NT2/D1 (cell line): ENCODE measurements at regions not wholly inside any gene's neighbourhood (a gene's known extent, or its start where the extent isn't known, plus 50 kb on each side); places are given as distances from the start of the nearest gene placed in this dataset.

Source experiments
- DNase-seq: peaks from one replicate; pipeline ENCODE4 v3.0.0-alpha.2; 2011; ENCODE audit warnings: low read depth, low spot score
- H3K27me3 ChIP-seq: 2 replicates; pipeline ENCODE4 v1.6.0; 2011; ENCODE audit warnings: mild to moderate bottlenecking; ENCODE audit not compliant: insufficient read length, insufficient read depth
- H3K36me3 ChIP-seq: 2 replicates; pipeline ENCODE4 v1.6.1; 2011; ENCODE audit warnings: mild to moderate bottlenecking, low read length, mixed read lengths; ENCODE audit not compliant: insufficient read depth, insufficient read length
- H3K4me1 ChIP-seq: 2 replicates; pipeline ENCODE4 v1.5.1; 2011; ENCODE audit not compliant: insufficient read depth, insufficient read length
- H3K4me3 ChIP-seq: 2 replicates; pipeline ENCODE4 v1.5.1; 2011; ENCODE audit warnings: low read depth; ENCODE audit not compliant: insufficient read length
- H3K9ac ChIP-seq: 2 replicates; pipeline ENCODE4 v1.6.0; 2011; ENCODE audit warnings: low read depth; ENCODE audit not compliant: insufficient read length
- H3K9me3 ChIP-seq: 2 replicates; pipeline ENCODE4 v1.5.1; 2011; ENCODE audit warnings: mild to moderate bottlenecking, low read length; ENCODE audit not compliant: insufficient read depth
- SUZ12 ChIP-seq: IDR thresholded peaks from 2 replicates; pipeline ENCODE4 v1.6.1; 2011; ENCODE audit not compliant: insufficient read length, insufficient read depth; ENCODE audit errors: extremely low read depth
- YY1 ChIP-seq: IDR thresholded peaks from 2 replicates; pipeline ENCODE4 v1.6.1; 2011; ENCODE audit not compliant: insufficient read length, insufficient read depth
- ZNF274 ChIP-seq: IDR thresholded peaks from 2 replicates; pipeline ENCODE4 v1.6.1; 2011; ENCODE audit warnings: mild to moderate bottlenecking, low read depth, low read length

DNA sequence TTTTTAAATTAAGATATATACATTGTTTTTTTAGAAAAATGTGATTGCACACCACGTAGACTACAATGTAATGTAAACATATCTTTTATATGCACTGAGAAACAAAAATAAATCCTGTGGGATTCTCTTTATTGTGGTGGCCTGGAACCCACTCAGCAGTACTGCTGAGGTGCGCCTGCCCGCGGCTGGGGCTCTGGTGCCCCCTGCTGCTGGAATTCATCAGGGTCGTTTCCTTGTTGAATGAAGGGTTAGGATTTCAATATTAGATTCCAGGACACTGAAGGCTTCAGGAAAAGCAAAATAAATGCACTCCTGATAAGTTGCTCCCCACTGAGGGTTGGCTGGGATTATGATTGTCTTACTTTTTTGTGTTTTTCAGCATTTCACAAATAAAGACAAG lies 175.8 kb upstream of the GGTLC1 start:
- no peaks in the 10 kb centered on the region for H3K4me1 ChIP-seq
- TF ChIP-seq ZNF274, result no peak
- no peak for TF ChIP-seq SUZ12
- no peak for TF ChIP-seq YY1
- DNase-seq, result peak; percentile 20

GRCh38 chr20:24163506-24163905 lies 174.9 kb upstream of the GGTLC1 start:
- H3K4me3 ChIP-seq, result no peak overlapping the region
- H3K36me3 ChIP-seq, result no peaks in the 10 kb centered on the region
- TF ChIP-seq SUZ12 (no peak), YY1 (no peak), ZNF274 (no peak)

More for the DNA sequence above, 175.8 kb upstream of the GGTLC1 start:
- H3K4me3 ChIP-seq, result no peak overlapping the region
- no peaks in the 10 kb centered on the region for H3K36me3 ChIP-seq
- no peak overlapping the region for H3K9ac ChIP-seq
- no peaks in the 10 kb centered on the region for H3K27me3 ChIP-seq
- H3K9me3 ChIP-seq, result no peaks in the 10 kb centered on the region

GRCh38 chr20:24160563-24161281 lies 172.1 kb upstream of the GGTLC1 start:
- peak; percentile 30 for DNase-seq
- H3K27me3 ChIP-seq, result no peaks in the 10 kb centered on the region
- TF ChIP-seq YY1 (no peak), SUZ12 (no peak), ZNF274 (no peak)
- no peak overlapping the region for H3K9ac ChIP-seq
- H3K9me3 ChIP-seq, result no peaks in the 10 kb centered on the region
- H3K36me3 ChIP-seq, result no peaks in the 10 kb centered on the region
- no peak overlapping the region for H3K4me3 ChIP-seq
- no peaks in the 10 kb centered on the region for H3K4me1 ChIP-seq

More at GRCh38 chr20:24163506-24163905, 174.9 kb upstream of the GGTLC1 start:
- H3K4me1 ChIP-seq, result no peaks in the 10 kb centered on the region
- no peak overlapping the region for H3K9ac ChIP-seq
- H3K27me3 ChIP-seq, result no peaks in the 10 kb centered on the region
- no peaks in the 10 kb centered on the region for H3K9me3 ChIP-seq
- no peak for DNase-seq

- no peak for DNase-seq
- Histone ChIP-seq H3K36me3 (no peaks in the 10 kb centered on the region), H3K9ac (no peak overlapping the region), H3K9me3 (no peaks in the 10 kb centered on the region), H3K4me3 (no peak overlapping the region), H3K27me3 (no peaks in the 10 kb centered on the region), H3K4me1 (peaks cover 1% of the 10 kb centered on the region)
- TF ChIP-seq SUZ12, result no peak
- no peak for TF ChIP-seq YY1
- TF ChIP-seq ZNF274, result no peak
Observed at GRCh38 chr20:24158281-24158680, 169.7 kb upstream of the GGTLC1 start.

DNA sequence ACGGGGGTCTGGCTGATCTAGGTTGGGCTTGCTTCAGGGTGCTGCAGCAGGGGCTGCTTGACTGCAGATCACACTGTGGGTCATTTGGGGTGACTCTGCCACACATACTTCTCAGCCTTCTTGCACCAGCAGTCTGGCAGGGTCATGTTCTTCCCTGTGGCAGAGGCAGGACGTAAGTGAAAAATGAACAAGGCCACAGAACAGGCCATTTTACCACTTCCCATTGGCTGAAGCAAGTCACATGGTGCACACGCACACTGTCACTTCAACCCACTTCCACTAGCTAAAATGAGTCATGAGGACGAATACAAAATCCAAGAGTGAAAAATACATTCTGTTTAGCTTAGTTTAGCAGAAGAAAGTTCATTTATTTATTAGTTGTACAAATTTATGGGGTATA lies 168.6 kb upstream of the GGTLC1 start:
- no peaks in the 10 kb centered on the region for H3K9me3 ChIP-seq
- H3K4me1 ChIP-seq, result peaks cover 2% of the 10 kb centered on the region
- no peak overlapping the region for H3K9ac ChIP-seq
- H3K4me3 ChIP-seq, result no peak overlapping the region
- no peak for TF ChIP-seq YY1
- H3K27me3 ChIP-seq, result no peaks in the 10 kb centered on the region
- DNase-seq, result no peak
- no peaks in the 10 kb centered on the region for H3K36me3 ChIP-seq

- TF ChIP-seq ZNF274, result no peak
- TF ChIP-seq YY1, result no peak
- TF ChIP-seq SUZ12, result no peak
- Histone ChIP-seq H3K36me3 (no peaks in the 10 kb centered on the region), H3K9ac (no peak overlapping the region), H3K4me1 (peaks cover 2% of the 10 kb centered on the region), H3K9me3 (no peaks in the 10 kb centered on the region), H3K4me3 (no peak overlapping the region), H3K27me3 (no peaks in the 10 kb centered on the region)
- no peak for DNase-seq
Observed at GRCh38 chr20:24153101-24154040, 164.8 kb upstream of the GGTLC1 start.
